A673 (cell line): ENCODE measurements at regions not wholly inside any gene's neighbourhood (a gene's known extent, or its start where the extent isn't known, plus 50 kb on each side); places are given as distances from the start of the nearest gene placed in this dataset.

Source experiments
- BruUV-seq: library from RNA; stranded (reverse); fragments of 400-500 nt; replicated peaks from 2 replicates; lab custom pipeline; 2021; lab: Mats Ljungman, UMichigan
- CTCF ChIA-PET: fragments of 300-600 bp; sonication (Branson Sonifier 250); formaldehyde crosslinking; loops from one replicate; lab custom pipeline; 2022; ENCODE audit warnings: antibody characterized with exemption; lab: Charles Lee
- POLR2A ChIA-PET: fragments of 300-600 bp; sonication (Branson Sonifier 250); formaldehyde crosslinking; loops from one replicate; lab custom pipeline; 2022; ENCODE audit warnings: antibody characterized with exemption; ENCODE audit not compliant: low non-redundant PET; lab: Charles Lee
- DNase-seq: peaks from one replicate; pipeline ENCODE4 v3.0.0-alpha.2; 2015; ENCODE audit warnings: low spot score
- H3K27ac ChIP-seq: fragments of 200-600 bp; sonication (generic); 2 replicates; pipeline ENCODE4 v1.5.1; 2016; ENCODE audit warnings: mixed run types, low read depth, mild to moderate bottlenecking, mixed read lengths, antibody characterized with exemption, low read length; ENCODE audit not compliant: poor library complexity, severe bottlenecking
- H3K27me3 ChIP-seq: fragments of 200-600 bp; sonication (generic); replicated peaks from 2 replicates; pipeline ENCODE4 v1.6.1; 2017; ENCODE audit warnings: mixed run types, low read depth, mild to moderate bottlenecking, mixed read lengths, antibody characterized with exemption, low read length; ENCODE audit not compliant: insufficient read depth, poor library complexity
- H3K36me3 ChIP-seq: fragments of 200-600 bp; sonication (generic); 2 replicates; pipeline ENCODE4 v1.6.1; 2016; ENCODE audit warnings: mixed run types, mild to moderate bottlenecking, mixed read lengths, antibody characterized with exemption, low read length; ENCODE audit not compliant: insufficient read depth, poor library complexity, severe bottlenecking
- H3K4me1 ChIP-seq: fragments of 200-600 bp; sonication (generic); 2 replicates; pipeline ENCODE4 v1.6.1; 2017; ENCODE audit warnings: mixed run types, mild to moderate bottlenecking, mixed read lengths, antibody characterized with exemption, low read length; ENCODE audit not compliant: insufficient read depth, poor library complexity, severe bottlenecking
- H3K4me3 ChIP-seq: fragments of 200-600 bp; sonication (generic); 2 replicates; pipeline ENCODE4 v1.5.1; 2016; ENCODE audit warnings: low read depth, mixed run types, mild to moderate bottlenecking, mixed read lengths, low read length; ENCODE audit not compliant: poor library complexity, severe bottlenecking
- H3K9me3 ChIP-seq: fragments of 200-600 bp; sonication (generic); 2 replicates; pipeline ENCODE4 v1.6.1; 2016; ENCODE audit warnings: mixed run types, low read depth, mild to moderate bottlenecking, mixed read lengths, antibody characterized with exemption, low read length; ENCODE audit not compliant: poor library complexity, severe bottlenecking
- CTCF ChIP-seq: fragments of 300-800, 200-600 bp; sonication (generic); conservative IDR thresholded peaks from 2 replicates; pipeline ENCODE4 v1.5.1; 2017; ENCODE audit warnings: low read depth, mild to moderate bottlenecking, antibody characterized with exemption, low read length, moderate library complexity, mixed read lengths
- EZH2 ChIP-seq: fragments of 200-600 bp; sonication (generic); IDR thresholded peaks from 2 replicates; pipeline ENCODE4 v1.6.1; 2017; ENCODE audit warnings: borderline replicate concordance, low read depth, mild to moderate bottlenecking, mixed read lengths, antibody characterized with exemption, low read length; ENCODE audit not compliant: poor library complexity, severe bottlenecking
- intact Hi-C: fragments of 100-400 bp; cut with micrococcal nuclease; formaldehyde crosslinking; loops from one replicate; pipeline ENCODE4 v1.10.0; 2022; ENCODE audit not compliant: unreplicated experiment

DNA sequence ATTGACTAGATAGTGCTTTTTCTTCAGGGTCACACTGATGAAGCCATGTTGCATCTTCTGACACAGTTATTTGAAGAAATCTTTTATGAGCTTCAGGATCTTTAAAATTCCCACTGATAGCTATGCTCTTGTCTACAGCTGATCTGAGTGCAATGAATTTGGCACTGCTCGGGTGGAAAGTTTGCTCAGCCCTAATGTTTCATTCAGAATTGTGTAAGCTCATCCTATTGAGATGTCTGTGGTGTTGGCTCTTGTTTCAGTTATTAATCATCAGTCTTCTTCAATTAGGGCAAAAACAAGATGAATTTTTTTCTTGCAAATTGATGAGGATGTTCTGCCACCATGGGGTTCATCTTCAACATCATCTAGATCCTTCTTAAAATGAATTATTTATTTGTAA lies 1387.0 kb upstream of the RAG2 start:
- H3K27ac ChIP-seq, result no peak overlapping the region
- no peak for TF ChIP-seq CTCF
- TF ChIP-seq EZH2, result no peak
- BruUV-seq, result no TSS peak
- DNase-seq, result no peak
- CTCF ChIA-PET, result no interaction called here
- no peaks in the 10 kb centered on the region for H3K27me3 ChIP-seq
- intact Hi-C loops, result no loop called here
- no peak overlapping the region for H3K4me3 ChIP-seq
- H3K9me3 ChIP-seq, result no peaks in the 10 kb centered on the region
- no peaks in the 10 kb centered on the region for H3K4me1 ChIP-seq
- POLR2A ChIA-PET, result no interaction called here
- no peaks in the 10 kb centered on the region for H3K36me3 ChIP-seq

DNA sequence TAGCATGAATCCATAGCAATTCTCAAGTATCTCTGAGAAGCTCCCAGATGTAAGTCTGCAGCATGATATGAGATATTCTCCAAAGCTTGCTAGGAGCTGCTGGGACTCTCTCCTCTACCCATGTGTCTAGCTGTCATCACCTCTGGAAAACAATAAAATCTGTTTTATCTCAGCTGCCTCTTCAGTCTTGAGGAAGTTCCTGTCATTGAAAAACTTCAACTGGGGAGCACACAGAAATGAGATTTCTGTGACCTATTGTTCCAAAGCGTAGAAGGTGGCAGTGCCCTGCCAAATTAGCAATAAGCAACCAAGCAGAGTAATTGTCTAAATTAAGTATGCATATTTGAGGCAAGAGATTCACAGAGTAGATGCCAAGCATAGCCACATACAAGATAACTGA lies 1380.6 kb upstream of the RAG2 start:
- no peaks in the 10 kb centered on the region for H3K27me3 ChIP-seq
- no peaks in the 10 kb centered on the region for H3K4me1 ChIP-seq
- ChIA-PET POLR2A (no interaction called here), CTCF (no interaction called here)
- intact Hi-C loops, result no loop called here
- no peaks in the 10 kb centered on the region for H3K36me3 ChIP-seq
- H3K27ac ChIP-seq, result no peak overlapping the region
- no peaks in the 10 kb centered on the region for H3K9me3 ChIP-seq
- TF ChIP-seq CTCF (no peak), EZH2 (no peak)
- DNase-seq, result no peak
- BruUV-seq, result no TSS peak
- no peak overlapping the region for H3K4me3 ChIP-seq

DNA sequence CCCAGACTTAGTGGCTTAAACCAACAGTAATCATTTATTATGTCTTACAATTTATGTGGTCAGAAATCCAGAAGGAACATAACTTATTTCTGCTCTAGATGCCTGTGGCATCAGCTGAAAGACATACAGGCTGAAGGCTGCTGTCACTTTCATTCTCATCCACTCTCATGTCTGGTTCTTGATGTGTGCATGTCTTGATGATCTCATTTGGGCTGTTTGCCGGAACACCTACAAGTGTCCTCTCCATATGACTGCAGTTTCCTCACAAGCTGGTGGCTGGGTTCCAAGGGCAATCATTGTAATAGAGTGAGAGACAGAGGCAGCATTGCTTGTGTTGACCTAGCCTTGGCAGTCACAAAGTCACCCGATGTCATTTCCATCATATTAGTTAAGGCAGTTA lies 1375.9 kb upstream of the RAG2 start:
- no peaks in the 10 kb centered on the region for H3K27me3 ChIP-seq
- intact Hi-C loops, result no loop called here
- POLR2A ChIA-PET, result no interaction called here
- no peak for DNase-seq
- H3K27ac ChIP-seq, result no peak overlapping the region
- CTCF ChIA-PET, result no interaction called here
- H3K9me3 ChIP-seq, result no peaks in the 10 kb centered on the region
- no peaks in the 10 kb centered on the region for H3K36me3 ChIP-seq
- no peaks in the 10 kb centered on the region for H3K4me1 ChIP-seq
- BruUV-seq, result no TSS peak
- H3K4me3 ChIP-seq, result no peak overlapping the region
- TF ChIP-seq CTCF, result no peak
- no peak for TF ChIP-seq EZH2
